22Rv1 (cell line): ENCODE measurements at regions not wholly inside any gene's neighbourhood (a gene's known extent, or its start where the extent isn't known, plus 50 kb on each side); places are given as distances from the start of the nearest gene placed in this dataset.

Experiments
- CTCF ChIP-seq: fragments of 450-650 bp; IDR thresholded peaks from 2 replicates; pipeline ENCODE4 v1.5.1; 2017; ENCODE audit warnings: mild to moderate bottlenecking
- ZFX ChIP-seq: fragments of 450-650 bp; IDR thresholded peaks from 2 replicates; pipeline ENCODE4 v1.6.1; 2017; ENCODE audit warnings: antibody characterized with exemption, borderline replicate concordance

- TF ChIP-seq CTCF (no peak), ZFX (no peak)
These were observed 57.1 kb upstream of the PTPN3 start for GRCh38 chr9:109555215-109555614.
